NCI-H2196 (cell line): ENCODE measurements at regions not wholly inside any gene's neighbourhood (a gene's known extent, or its start where the extent isn't known, plus 50 kb on each side); places are given as distances from the start of the nearest gene placed in this dataset.

Experiments used
- DNase-seq: peaks from one replicate; lab custom pipeline; 2025; ENCODE audit not compliant: unreplicated experiment; lab: John Stamatoyannopoulos, UW

- no peak for DNase-seq
Observed at GRCh38 chr18:51712821-51713220, 515.3 kb upstream of the MEX3C start.

- no peak for DNase-seq
Observed at GRCh38 chr18:51716277-51716676, 518.8 kb upstream of the MEX3C start.

DNA sequence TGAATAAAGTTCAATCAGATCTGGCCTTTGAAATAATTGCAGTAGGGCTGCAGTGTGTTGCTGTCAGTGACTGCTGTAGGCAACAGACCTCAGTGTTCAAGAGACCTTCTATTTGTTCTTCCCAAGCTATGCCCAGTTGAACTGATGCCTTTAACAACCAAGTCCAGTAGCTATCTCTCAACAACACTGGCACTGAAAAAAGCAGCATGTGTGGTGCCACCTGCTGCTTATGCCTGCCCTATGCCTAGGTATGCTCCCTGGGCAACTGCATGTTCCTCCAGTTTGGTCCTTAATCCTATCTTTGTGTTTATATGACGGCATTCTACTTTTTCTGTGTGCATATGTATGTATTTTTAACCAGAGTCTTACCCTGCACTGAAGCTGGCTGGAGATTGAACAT lies 523.9 kb upstream of the MEX3C start:
- no peak for DNase-seq

DNA sequence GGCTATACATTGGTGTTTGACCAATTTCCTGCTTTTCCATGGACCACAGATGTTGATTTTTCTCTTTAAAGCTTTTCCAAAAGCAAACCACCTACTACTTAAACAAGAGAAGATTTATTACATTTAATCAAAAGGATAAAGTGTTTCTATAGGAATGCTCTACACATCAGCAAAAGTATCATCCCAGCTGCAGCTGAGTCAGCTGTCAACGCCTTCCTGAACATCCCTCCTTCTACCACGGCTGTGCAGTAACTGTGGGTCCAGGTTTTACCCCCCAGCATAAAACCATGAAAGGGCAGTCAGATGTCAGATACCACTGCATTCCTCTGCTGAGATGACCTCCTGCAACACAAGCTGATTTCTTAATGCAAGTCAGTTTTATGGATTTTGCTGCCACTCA lies 524.5 kb upstream of the MEX3C start:
- no peak for DNase-seq

DNA sequence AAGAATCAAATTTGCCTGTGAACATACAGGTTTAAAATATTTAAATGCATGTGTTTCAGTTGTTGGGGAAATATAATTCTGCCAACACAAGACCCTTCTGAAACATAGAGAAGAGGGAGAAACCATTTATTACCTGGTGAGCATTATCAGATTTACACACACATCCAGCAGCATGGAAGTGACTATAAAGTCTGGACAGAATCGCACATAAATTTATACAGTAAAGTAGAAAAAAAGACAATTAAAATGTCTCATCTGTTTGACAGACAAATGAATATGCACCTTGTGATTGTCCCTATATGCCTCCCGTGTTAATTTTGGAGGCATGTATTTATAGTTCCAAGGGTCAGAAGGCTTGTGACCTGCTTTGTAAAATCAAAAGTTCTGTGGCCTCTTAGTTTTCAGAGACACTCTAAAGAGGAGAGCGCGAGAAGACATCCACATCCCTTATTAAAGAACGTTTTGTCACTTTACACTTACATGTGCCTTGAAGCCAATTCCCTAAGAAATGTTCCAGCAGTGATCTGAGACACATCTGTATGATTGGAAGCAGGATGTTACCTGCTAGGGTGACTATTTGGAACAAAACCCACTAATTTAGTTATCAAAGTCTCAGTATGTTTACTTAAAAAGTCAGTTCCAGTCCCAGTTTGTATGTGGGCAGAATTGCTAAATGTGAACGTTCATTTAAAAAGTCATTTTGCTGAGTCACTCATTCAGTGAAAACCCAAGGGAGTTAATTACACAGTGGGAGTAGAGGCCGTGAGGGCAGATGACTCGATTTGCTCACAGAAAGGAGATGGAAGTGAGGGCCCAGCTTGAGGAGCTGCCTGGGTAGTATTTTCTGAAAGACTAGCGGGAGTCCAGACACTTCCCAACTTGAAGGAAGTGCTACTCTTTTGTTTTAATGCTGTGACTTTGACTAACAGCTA lies 527.6 kb upstream of the MEX3C start:
- DNase-seq: no peak

DNA sequence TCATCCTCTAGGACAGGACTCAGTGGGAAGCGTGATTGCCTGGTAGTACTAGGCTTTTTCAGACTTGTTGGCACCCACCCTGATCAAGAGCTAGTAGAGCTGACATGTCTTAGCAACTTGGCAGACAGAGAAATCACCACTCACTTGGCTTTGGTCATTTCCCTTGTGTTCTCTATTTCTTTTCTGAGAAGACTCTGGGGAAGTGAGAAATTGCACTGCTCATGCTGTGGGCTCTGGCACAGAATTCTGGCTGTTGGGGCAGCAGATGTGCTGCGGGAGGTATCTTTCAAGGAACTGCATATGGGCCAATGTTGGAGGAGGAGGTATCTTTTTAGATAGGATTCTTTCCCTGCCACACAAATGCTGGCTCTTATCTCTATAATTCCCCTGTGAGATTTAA lies 529.1 kb upstream of the MEX3C start:
- no peak for DNase-seq

GRCh38 chr18:51727780-51728179 lies 530.3 kb upstream of the MEX3C start:
- no peak for DNase-seq

- no peak for DNase-seq
Observed at GRCh38 chr18:51731070-51731469, 533.6 kb upstream of the MEX3C start.

GRCh38 chr18:51734576-51734975 lies 537.1 kb upstream of the MEX3C start:
- no peak for DNase-seq

DNA sequence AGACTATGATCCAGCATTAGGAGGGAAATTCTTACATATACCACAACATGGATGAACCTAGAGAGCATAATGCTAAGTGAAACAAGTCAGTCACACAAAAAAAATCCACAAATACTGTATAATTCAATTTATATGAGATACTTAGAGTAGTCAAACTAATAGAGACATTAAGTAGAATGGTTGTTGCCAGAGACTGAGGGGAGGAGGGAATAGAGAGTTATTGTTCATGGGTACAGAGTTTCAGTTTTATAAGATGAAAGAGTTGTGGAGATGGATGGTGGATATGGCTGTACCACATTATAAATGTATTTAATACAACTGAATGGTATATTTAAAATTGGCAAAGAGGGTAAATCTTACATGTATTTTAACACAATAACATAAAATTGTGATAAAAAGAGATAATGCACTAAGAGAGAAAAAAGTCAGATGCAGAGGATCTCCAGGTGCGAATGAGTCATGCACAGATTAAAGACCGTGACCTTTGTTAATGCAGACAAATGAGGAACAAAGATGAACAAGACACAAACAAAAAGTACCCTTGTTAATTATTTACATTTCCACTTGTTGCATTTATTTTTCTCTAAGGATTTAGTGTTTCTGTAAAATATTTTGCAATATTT lies 541.7 kb upstream of the MEX3C start:
- DNase-seq: no peak

- no peak for DNase-seq
Observed at GRCh38 chr18:51751901-51752300, 554.4 kb upstream of the MEX3C start.

DNA sequence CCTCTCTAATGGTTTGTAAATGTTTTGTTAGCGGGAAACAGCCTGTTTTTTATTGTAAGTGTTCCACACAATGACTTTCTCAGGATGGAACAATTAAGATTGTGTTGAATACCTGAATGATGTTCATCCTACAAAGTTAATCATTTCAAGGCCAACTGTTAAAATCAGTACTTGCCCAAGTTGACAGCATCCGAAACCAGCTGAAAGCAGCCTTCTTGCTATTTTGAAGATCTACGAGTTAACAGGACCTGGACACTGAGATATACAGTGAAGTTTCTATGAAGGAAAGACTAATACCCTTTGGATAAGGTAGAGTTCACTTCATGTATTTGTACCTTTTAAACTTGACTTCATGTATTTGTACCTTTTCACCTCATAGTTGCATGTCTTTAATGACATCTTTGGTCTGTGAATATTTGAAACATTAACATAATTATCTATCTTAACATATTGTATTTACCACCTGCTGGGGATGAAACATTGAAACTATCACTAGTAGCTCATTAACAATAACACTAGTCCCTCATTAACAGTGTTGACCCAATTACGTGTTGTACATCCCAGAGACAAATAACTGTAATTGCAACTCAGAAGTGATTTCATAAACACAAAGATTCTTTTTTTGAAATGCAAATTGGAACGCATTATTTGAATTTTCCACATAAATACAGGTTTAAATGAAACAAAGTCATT lies 556.0 kb upstream of the MEX3C start:
- DNase-seq: no peak

DNA sequence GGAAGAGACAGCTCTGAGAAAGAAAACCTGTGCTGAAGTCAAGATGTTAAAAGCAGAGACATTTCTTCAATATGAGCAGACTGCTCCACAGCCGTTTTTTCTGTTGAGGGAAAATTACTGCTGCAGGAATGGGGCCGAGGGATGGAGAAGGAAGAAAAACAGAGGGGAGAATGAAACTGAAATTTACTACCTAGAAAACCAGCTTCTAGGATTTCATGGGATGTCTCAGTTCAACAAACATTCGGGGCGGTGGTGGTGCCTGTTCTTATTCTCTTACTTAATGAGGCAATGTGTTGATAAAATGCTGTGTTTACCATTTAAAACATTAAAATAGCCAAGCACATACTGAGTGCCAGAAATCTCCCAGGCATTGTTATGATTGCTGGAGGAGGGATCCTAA lies 557.1 kb upstream of the MEX3C start:
- no peak for DNase-seq

DNA sequence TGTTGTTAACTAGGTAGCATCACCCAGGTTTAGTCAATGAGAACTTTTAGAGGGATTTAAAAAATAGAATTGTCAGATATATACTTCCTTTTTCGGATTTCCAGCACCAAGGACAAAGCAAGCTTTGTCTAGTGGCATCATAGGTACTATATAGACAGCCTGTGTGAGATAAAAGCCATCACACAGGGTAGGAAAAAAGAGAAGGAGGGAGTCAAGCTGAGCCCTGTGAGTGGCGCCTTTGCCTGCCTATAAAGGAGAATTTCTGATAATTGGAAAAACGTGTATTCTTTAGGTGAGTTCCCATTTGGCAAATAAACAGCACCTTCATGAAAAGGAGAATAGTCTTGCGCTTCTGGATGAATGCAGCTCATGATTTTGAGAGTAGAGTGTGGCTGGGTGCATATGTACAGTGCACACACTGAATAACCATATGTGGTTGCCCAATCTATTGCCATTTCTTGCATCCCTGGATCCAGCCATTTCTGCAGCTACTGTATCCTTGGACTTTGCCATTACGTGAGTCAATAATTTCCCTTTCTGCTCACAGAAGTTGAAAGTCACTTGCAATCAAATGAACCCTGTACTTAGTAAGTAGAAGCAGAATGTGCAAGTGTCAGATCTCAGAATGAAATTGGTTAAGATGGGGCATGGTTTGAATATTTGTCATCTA lies 559.9 kb upstream of the MEX3C start:
- DNase-seq: no peak

- no peak for DNase-seq
Observed at GRCh38 chr18:51762373-51762772, 564.9 kb upstream of the MEX3C start.

DNA sequence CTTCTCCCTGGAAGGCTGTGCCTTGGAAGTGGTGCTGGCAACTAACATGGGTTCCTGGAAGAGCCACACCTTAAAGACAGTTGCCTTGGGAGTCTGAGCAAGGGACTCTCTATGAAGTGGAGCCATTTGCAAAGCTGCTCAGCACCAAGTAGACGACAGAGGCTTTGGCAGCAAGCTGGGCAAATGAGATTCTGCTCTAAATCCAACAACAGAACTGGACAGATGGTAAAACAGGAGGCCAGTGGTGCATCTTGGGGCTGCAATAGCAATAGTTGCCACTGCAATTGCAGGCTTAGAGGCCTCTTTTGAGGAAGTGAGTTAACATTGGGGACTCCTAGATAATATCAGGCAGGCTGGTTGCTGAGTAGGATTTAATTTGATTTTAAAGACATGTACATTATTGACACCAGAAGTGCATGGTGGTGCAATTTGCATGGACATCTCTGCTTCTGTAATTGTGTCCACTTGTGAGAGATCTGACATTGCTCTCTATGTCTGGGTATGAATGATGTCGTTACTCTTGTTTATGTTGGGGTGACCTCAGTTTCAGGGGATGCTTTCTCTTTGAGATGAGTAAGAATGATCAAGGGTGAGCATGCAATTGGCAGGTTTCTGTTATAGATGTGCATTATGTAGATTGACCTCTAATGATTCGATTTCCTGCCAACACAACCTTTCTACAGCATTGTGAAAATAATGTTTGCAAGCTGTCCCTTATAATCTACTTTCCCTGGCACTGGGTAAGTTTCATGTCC lies 568.3 kb upstream of the MEX3C start:
- no peak for DNase-seq

DNA sequence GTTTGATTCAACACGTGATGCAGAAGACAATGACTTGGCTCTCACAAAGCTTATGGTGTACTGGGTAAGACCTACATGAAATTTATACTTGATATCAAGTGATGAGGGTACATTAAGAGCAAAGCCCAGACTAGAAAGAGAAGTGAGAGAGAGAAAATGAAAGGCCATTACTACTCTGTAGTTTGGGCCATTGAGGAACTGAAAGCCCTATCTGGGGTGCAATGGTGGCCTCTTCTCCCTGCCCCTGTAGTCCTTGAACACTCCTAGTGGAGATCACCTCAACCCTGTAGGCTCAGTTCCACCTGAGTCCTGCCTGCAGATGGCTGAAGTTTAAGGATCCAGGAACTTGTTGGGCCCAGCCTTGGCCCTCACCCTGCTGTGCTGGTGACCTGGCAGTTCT lies 569.8 kb upstream of the MEX3C start:
- DNase-seq: no peak

DNA sequence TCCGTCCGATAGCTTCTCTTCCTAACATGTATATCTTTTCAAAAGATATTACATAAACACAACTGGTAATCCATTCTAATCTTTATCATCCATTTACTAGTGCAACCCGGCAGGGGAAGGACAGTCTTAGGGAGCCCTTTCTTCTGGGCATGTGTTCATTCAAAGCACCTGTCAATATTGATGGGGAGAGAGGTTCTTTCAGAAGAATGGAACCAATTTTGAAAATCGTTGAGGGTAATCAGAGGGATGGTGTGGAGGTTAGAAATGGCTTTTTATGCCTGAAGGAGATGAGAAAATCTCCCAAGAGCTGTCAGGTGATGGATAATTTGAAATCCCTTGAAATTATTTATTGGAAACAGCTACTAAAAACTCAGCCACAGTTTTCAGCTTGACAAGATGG lies 561.9 kb upstream of the DCC start:
- DNase-seq: no peak

GRCh38 chr18:51789871-51790270 lies 550.1 kb upstream of the DCC start:
- no peak for DNase-seq

- DNase-seq: no peak
Observed at GRCh38 chr18:51801514-51801913, 538.5 kb upstream of the DCC start.
